ENCODE measurements at regions not wholly inside any gene's neighbourhood (a gene's known extent, or its start where the extent isn't known, plus 50 kb on each side); places are given as distances from the start of the nearest gene placed in this dataset.

DNA sequence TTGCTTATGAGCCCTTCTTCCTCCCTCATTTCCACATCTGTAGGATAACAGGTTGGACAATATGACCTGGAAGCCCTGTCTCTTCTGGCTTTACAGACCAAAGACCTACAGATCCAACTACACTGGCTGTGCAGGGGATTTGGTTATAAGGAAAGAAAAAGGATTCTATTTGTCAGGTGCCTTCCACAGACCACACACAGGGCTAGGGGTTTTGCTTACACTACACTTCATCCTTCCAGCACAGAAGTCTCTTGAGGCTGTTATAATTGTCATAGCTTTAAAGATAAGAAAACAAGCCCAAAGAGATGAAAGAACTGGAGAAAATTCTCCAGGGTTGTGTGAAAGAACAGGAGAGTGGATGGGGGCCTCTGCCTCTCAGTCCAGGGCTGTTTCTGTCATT, 302.6 kb downstream of the MYCN start:
- TF ChIP-seq, protein P1, sequence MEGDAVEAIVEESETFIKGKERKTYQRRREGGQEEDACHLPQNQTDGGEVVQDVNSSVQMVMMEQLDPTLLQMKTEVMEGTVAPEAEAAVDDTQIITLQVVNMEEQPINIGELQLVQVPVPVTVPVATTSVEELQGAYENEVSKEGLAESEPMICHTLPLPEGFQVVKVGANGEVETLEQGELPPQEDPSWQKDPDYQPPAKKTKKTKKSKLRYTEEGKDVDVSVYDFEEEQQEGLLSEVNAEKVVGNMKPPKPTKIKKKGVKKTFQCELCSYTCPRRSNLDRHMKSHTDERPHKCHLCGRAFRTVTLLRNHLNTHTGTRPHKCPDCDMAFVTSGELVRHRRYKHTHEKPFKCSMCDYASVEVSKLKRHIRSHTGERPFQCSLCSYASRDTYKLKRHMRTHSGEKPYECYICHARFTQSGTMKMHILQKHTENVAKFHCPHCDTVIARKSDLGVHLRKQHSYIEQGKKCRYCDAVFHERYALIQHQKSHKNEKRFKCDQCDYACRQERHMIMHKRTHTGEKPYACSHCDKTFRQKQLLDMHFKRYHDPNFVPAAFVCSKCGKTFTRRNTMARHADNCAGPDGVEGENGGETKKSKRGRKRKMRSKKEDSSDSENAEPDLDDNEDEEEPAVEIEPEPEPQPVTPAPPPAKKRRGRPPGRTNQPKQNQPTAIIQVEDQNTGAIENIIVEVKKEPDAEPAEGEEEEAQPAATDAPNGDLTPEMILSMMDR (IDR thresholded peaks at IDR 0.05): no peak
- Mint-ChIP-seq H3K27ac (ENCODE audit: unreplicated experiment) (no peak overlapping the region), H3K27me3 (ENCODE audit: unreplicated experiment) (no peaks in the 10 kb centered on the region), H3K9me3 (ENCODE audit: unreplicated experiment) (peaks cover 8% of the 10 kb centered on the region), H3K4me3 (ENCODE audit: unreplicated experiment) (no peak overlapping the region), H3K4me1 (ENCODE audit: unreplicated experiment) (no peaks in the 10 kb centered on the region), H3K36me3 (ENCODE audit: unreplicated experiment) (no peaks in the 10 kb centered on the region)
- DNase-seq (ENCODE audit: extremely low spot score, unreplicated experiment): no peak

DNA sequence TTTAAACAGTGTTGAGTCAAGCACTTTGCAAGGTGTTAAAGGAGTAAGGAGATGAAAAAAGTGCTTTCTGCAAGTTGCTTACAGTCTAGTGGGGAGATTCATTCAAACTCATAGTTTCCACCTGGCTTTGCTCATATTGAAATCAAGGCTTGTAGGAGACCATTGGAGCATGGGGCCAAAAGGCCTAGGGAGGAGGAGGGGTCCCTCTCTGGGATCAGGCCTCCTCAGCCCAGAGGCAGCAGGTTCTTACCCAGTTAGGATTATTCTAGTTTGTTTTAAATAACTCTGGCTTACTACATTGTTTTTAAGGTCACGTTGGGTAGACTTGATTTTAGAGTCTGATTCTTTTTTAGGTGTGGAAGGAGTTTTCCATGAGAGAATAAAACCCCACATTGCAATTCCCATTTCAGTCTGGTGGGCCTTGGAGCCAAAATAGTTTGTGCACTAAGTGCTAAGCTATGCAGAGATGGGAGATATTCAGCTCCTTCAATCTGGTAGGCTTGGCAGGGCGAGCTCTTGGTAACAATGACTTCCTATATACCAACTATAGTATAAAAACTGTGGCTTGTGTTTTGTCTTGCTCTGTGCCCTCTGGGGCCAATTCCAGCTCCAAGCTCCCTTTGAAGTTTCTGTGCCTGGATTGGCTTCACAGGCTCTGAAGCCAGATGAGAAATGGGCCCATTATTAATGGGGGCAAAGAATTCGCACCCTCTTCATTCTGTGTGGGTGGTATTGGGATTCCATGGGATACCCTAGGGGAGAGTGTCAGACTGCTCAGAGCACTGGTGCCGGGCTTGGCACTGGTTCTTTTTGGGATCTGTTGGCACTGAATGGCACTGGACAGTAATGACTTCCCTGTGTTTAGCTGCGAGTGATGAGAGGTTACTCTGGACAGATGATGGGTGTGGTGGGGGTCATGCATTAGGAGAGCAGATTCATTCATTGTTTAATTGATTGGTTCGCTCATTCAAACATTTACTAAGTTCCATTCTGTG, 301.1 kb downstream of the MYCN start:
- Mint-ChIP-seq H3K4me3 (ENCODE audit: unreplicated experiment) (no peak overlapping the region), H3K27me3 (ENCODE audit: unreplicated experiment) (no peaks in the 10 kb centered on the region), H3K4me1 (ENCODE audit: unreplicated experiment) (no peaks in the 10 kb centered on the region), H3K9me3 (ENCODE audit: unreplicated experiment) (peaks cover 8% of the 10 kb centered on the region), H3K36me3 (ENCODE audit: unreplicated experiment) (no peaks in the 10 kb centered on the region), H3K27ac (ENCODE audit: unreplicated experiment) (no peak overlapping the region)
- DNase-seq (ENCODE audit: extremely low spot score, unreplicated experiment): peak; percentile 60
- TF ChIP-seq, protein P1 (IDR thresholded peaks at IDR 0.05): no peak

DNA sequence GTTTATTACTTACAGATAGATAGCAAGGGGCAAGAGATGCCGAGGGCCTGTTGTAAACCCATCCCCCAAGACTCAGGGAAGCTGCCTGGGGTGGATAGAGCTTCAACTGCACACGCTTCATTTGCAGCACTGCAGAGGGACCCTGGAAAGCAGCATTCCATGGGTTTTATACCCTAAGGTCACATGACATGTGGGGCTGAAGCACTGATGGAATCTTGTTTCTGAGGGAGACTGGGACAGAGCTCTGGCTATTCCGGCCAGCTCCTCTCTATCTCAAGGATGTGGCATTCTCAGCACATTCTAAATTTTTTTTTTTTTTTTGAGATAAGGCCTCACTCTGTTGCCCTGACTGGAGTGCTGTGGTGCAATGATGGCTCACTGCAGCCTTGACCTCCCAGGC, 300.1 kb downstream of the MYCN start:
- H3K27ac Mint-ChIP-seq (ENCODE audit: unreplicated experiment): no peak overlapping the region
- H3K27me3 Mint-ChIP-seq (ENCODE audit: unreplicated experiment): no peaks in the 10 kb centered on the region
- no peaks in the 10 kb centered on the region for H3K4me1 Mint-ChIP-seq (ENCODE audit: unreplicated experiment)
- H3K9me3 Mint-ChIP-seq (ENCODE audit: unreplicated experiment): peaks cover 6% of the 10 kb centered on the region
- H3K36me3 Mint-ChIP-seq (ENCODE audit: unreplicated experiment): no peaks in the 10 kb centered on the region
- H3K4me3 Mint-ChIP-seq (ENCODE audit: unreplicated experiment): no peak overlapping the region
- peak; percentile 49 for DNase-seq (ENCODE audit: extremely low spot score, unreplicated experiment)
- TF ChIP-seq, protein P1 (IDR thresholded peaks at IDR 0.05): no peak

DNA sequence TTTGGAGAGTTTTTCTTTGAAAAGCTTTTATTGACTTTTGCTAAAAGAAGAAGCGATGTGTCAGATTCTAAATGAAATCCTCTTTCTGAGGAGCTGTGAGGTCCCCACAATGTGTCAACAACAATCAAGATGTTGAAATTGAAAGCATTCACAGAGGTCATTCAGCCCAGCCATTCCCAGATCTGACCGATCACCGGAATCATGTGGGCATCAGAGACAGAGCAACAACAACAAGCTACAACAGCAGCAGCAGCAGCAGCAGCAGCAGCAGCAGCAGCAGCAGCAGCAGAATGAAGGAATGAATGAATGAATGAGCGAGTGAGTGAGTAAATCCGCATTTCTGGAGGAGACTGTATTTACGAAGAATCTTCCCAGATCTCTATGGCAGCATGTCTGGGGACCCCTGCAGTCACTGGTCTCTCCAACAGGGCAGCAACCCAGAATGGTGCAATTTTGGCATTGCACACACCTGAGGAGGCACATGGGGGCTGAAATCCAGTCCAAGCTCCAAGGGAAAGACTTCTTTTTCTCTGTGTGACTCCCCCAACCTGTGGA, 299.0 kb downstream of the MYCN start:
- Mint-ChIP-seq H3K4me1 (ENCODE audit: unreplicated experiment) (no peaks in the 10 kb centered on the region), H3K27ac (ENCODE audit: unreplicated experiment) (no peak overlapping the region), H3K4me3 (ENCODE audit: unreplicated experiment) (no peak overlapping the region), H3K27me3 (ENCODE audit: unreplicated experiment) (no peaks in the 10 kb centered on the region), H3K9me3 (ENCODE audit: unreplicated experiment) (peaks cover 5% of the 10 kb centered on the region), H3K36me3 (ENCODE audit: unreplicated experiment) (no peaks in the 10 kb centered on the region)
- TF ChIP-seq, protein P1 (IDR thresholded peaks at IDR 0.05): no peak
- DNase-seq (ENCODE audit: extremely low spot score, unreplicated experiment): peak; percentile 38

DNA sequence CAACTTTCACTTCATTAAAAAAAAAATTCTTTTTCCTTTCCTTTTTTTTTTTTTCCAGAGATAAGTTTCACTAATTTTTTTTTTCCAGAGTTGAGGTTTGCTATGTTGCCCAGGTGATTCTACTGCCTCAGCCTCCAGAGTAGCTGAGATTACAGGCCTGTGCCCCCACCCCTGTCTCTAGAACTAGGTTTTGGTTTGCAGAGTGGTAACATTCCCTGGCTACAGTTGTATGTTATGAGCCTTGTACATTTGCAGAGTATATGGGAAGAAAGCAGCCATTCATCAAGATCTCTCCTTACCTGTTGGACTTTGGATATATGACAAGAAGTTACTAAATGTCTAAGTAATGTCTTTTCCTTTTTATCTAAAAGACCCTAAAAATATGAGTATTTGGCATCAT, 298.4 kb downstream of the MYCN start:
- TF ChIP-seq, protein P1 (IDR thresholded peaks at IDR 0.05): no peak
- H3K27ac Mint-ChIP-seq (ENCODE audit: unreplicated experiment): no peak overlapping the region
- no peaks in the 10 kb centered on the region for H3K36me3 Mint-ChIP-seq (ENCODE audit: unreplicated experiment)
- no peaks in the 10 kb centered on the region for H3K27me3 Mint-ChIP-seq (ENCODE audit: unreplicated experiment)
- no peak overlapping the region for H3K4me3 Mint-ChIP-seq (ENCODE audit: unreplicated experiment)
- H3K4me1 Mint-ChIP-seq (ENCODE audit: unreplicated experiment): no peaks in the 10 kb centered on the region
- H3K9me3 Mint-ChIP-seq (ENCODE audit: unreplicated experiment): peaks cover 5% of the 10 kb centered on the region
- no peak for DNase-seq (ENCODE audit: extremely low spot score, unreplicated experiment)

All from osteocyte (in vitro differentiated cells).